OCI-LY1 (cell line): ENCODE measurements at regions not wholly inside any gene's neighbourhood (a gene's known extent, or its start where the extent isn't known, plus 50 kb on each side); places are given as distances from the start of the nearest gene placed in this dataset.
A peak's percentile ranks its signal among the peaks of the same experiment; 100 is the strongest.

Source experiments
- CTCF ChIP-seq: fragments of 200-600 bp; sonication (generic), shearing (Covaris generic); IDR thresholded peaks from 2 replicates; pipeline ENCODE4 v1.5.1; 2017; ENCODE audit warnings: mild to moderate bottlenecking, antibody characterized with exemption, low read length, moderate library complexity, mixed read lengths
- EZH2 ChIP-seq: fragments of 200-600 bp; sonication (generic), shearing (Covaris generic); IDR thresholded peaks from 2 replicates; pipeline ENCODE4 v1.8.0; 2017; ENCODE audit warnings: borderline replicate concordance, mixed run types, mild to moderate bottlenecking, antibody characterized with exemption, low read length, moderate library complexity, mixed read lengths

GRCh38 chr10:4708123-4708759 is 117.8 kb upstream of the AKR1E2 start:
- TF ChIP-seq CTCF (peak; percentile 67), EZH2 (no peak)
